Ovary (tissue), 3 donors: ENCODE measurements at regions not wholly inside any gene's neighbourhood (a gene's known extent, or its start where the extent isn't known, plus 50 kb on each side); places are given as distances from the start of the nearest gene placed in this dataset.

Experiments used
- CTCF ChIP-seq, 3 donors: fragments of 450-650 bp in 2 of 3; fragments of 200-600 bp in 1 of 3; IDR thresholded peaks; one replicate each; pipeline versions ENCODE4 v1.5.1 to v1.8.0; 2016 to 2022; ENCODE audit warnings: antibody characterized with exemption in 3 of 3, mild to moderate bottlenecking in 1 of 3
- EP300 ChIP-seq: sonication (generic); formaldehyde crosslinking; IDR thresholded peaks from one replicate; pipeline ENCODE4 v1.6.1; 2017; ENCODE audit warnings: antibody characterized with exemption
- POLR2A ChIP-seq: fragments of 450-650 bp; IDR thresholded peaks from one replicate; pipeline ENCODE4 v1.6.1; 2017; ENCODE audit warnings: antibody characterized with exemption, mild to moderate bottlenecking, moderate library complexity
- donor health status: DM: no; HTN: no; CAD: no.

- TF ChIP-seq CTCF (IDR thresholded peaks at IDR 0.05) (no peak), POLR2A (no peak), EP300 (no peak)
Measured at GRCh38 chr20:51935003-51935358, 132.7 kb upstream of the SALL4 start.
